ENCODE measurements at regions not wholly inside any gene's neighbourhood (a gene's known extent, or its start where the extent isn't known, plus 50 kb on each side); places are given as distances from the start of the nearest gene placed in this dataset.

DNA sequence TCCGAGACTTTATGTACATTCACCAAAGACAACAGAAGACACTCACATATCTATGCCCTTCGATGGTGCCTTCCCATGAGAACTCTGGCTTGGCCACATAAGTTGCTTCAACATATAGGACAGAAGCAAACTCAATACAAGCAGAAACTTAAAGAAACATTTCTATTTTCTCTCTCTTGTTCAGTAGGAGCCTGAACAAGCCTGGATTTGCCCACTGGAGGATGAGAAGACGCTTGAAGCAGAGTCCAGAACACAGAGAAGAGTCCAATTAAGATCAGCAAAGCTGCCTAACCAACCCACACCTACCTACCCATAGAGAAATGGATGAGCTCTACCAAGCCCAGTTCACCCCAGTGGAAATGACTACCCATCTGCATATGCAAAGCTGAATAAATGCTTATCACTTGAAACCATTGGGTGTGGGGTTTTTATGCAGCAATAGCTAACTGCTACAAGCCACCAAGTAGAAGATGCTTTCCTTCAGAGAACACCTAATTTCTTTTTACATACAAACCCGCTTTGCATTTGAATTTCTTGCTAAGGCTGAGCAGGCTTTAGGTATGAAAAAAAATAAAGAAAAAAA lies 337.9 kb upstream of the DYNLRB2 start:
- Histone ChIP-seq H3K36me3 (ENCODE audit: control insufficient read depth in 2 of 2, insufficient read depth in 2 of 2, low read length in 2 of 2) (no peaks in the 10 kb centered on the region), H3K9ac (ENCODE audit: low read depth in 1 of 2, low read length in 2 of 2) (no peak overlapping the region), H3K27me3 (ENCODE audit: control insufficient read depth in 2 of 2, insufficient read depth in 2 of 2, low read length in 2 of 2) (no peaks in the 10 kb centered on the region), H3K4me3 (ENCODE audit: low read length in 2 of 2) (no peak overlapping the region), H3K27ac (ENCODE audit: low read depth in 2 of 2, low read length in 2 of 2) (no peak overlapping the region), H3K9me3 (ENCODE audit: control insufficient read depth in 2 of 2, low read length in 2 of 2) (no peaks in the 10 kb centered on the region), H3K4me1 (ENCODE audit: control insufficient read depth in 2 of 2, insufficient read depth in 2 of 2, low read length in 2 of 2) (no peaks in the 10 kb centered on the region)

DNA sequence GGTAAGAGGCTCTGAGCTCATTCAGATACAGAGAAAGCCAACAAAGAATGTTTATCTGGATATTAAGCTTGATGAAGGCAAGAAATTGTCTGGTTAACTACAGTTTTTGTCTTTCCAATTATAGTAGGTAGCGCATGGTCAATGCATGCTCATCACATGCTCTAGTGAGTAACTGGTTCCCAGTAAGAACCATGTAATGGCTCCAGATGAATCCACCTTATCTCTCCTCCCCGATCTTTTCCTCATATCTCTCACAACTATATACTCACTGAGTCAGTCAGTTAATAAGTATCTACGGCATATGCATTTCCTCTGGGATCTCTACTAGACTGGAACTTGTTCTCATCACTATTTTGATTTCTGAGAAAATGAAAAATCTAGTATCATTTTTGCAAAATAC lies 340.7 kb upstream of the DYNLRB2 start:
- Histone ChIP-seq H3K9me3 (ENCODE audit: control insufficient read depth in 2 of 2, low read length in 2 of 2) (no peaks in the 10 kb centered on the region), H3K9ac (ENCODE audit: low read depth in 1 of 2, low read length in 2 of 2) (no peak overlapping the region), H3K4me3 (ENCODE audit: low read length in 2 of 2) (no peak overlapping the region), H3K36me3 (ENCODE audit: control insufficient read depth in 2 of 2, insufficient read depth in 2 of 2, low read length in 2 of 2) (no peaks in the 10 kb centered on the region), H3K27ac (ENCODE audit: low read depth in 2 of 2, low read length in 2 of 2) (no peak overlapping the region), H3K27me3 (ENCODE audit: control insufficient read depth in 2 of 2, insufficient read depth in 2 of 2, low read length in 2 of 2) (no peaks in the 10 kb centered on the region), H3K4me1 (ENCODE audit: control insufficient read depth in 2 of 2, insufficient read depth in 2 of 2, low read length in 2 of 2) (no peaks in the 10 kb centered on the region)

GRCh38 chr16:80199614-80200013 lies 341.2 kb upstream of the DYNLRB2 start:
- Histone ChIP-seq H3K27ac (ENCODE audit: low read depth in 2 of 2, low read length in 2 of 2) (no peak overlapping the region), H3K27me3 (ENCODE audit: control insufficient read depth in 2 of 2, insufficient read depth in 2 of 2, low read length in 2 of 2) (no peaks in the 10 kb centered on the region), H3K4me3 (ENCODE audit: low read length in 2 of 2) (no peak overlapping the region), H3K4me1 (ENCODE audit: control insufficient read depth in 2 of 2, insufficient read depth in 2 of 2, low read length in 2 of 2) (no peaks in the 10 kb centered on the region), H3K9me3 (ENCODE audit: control insufficient read depth in 2 of 2, low read length in 2 of 2) (no peaks in the 10 kb centered on the region), H3K9ac (ENCODE audit: low read depth in 1 of 2, low read length in 2 of 2) (no peak overlapping the region), H3K36me3 (ENCODE audit: control insufficient read depth in 2 of 2, insufficient read depth in 2 of 2, low read length in 2 of 2) (no peaks in the 10 kb centered on the region)

- Histone ChIP-seq H3K9me3 (ENCODE audit: control insufficient read depth in 2 of 2, low read length in 2 of 2) (no peaks in the 10 kb centered on the region), H3K9ac (ENCODE audit: low read depth in 1 of 2, low read length in 2 of 2) (no peak overlapping the region), H3K4me1 (ENCODE audit: control insufficient read depth in 2 of 2, insufficient read depth in 2 of 2, low read length in 2 of 2) (no peaks in the 10 kb centered on the region), H3K27ac (ENCODE audit: low read depth in 2 of 2, low read length in 2 of 2) (no peak overlapping the region), H3K36me3 (ENCODE audit: control insufficient read depth in 2 of 2, insufficient read depth in 2 of 2, low read length in 2 of 2) (no peaks in the 10 kb centered on the region), H3K4me3 (ENCODE audit: low read length in 2 of 2) (no peak overlapping the region), H3K27me3 (ENCODE audit: control insufficient read depth in 2 of 2, insufficient read depth in 2 of 2, low read length in 2 of 2) (no peaks in the 10 kb centered on the region)
Observed at GRCh38 chr16:80198311-80199299, 342.2 kb upstream of the DYNLRB2 start.

- Histone ChIP-seq H3K27ac (ENCODE audit: low read depth in 2 of 2, low read length in 2 of 2) (no peak overlapping the region), H3K4me3 (ENCODE audit: low read length in 2 of 2) (no peak overlapping the region), H3K27me3 (ENCODE audit: control insufficient read depth in 2 of 2, insufficient read depth in 2 of 2, low read length in 2 of 2) (no peaks in the 10 kb centered on the region), H3K9ac (ENCODE audit: low read depth in 1 of 2, low read length in 2 of 2) (no peak overlapping the region), H3K9me3 (ENCODE audit: control insufficient read depth in 2 of 2, low read length in 2 of 2) (no peaks in the 10 kb centered on the region), H3K36me3 (ENCODE audit: control insufficient read depth in 2 of 2, insufficient read depth in 2 of 2, low read length in 2 of 2) (no peaks in the 10 kb centered on the region), H3K4me1 (ENCODE audit: control insufficient read depth in 2 of 2, insufficient read depth in 2 of 2, low read length in 2 of 2) (no peaks in the 10 kb centered on the region)
Observed at GRCh38 chr16:80197741-80198201, 343.0 kb upstream of the DYNLRB2 start.

GRCh38 chr16:80191928-80192327 lies 348.9 kb upstream of the DYNLRB2 start:
- H3K4me3 ChIP-seq (ENCODE audit: low read length in 2 of 2): no peak overlapping the region
- H3K4me1 ChIP-seq (ENCODE audit: control insufficient read depth in 2 of 2, insufficient read depth in 2 of 2, low read length in 2 of 2): peaks cover 0 to 3% of the 10 kb centered on the region in 2 donors
- H3K27ac ChIP-seq (ENCODE audit: low read depth in 2 of 2, low read length in 2 of 2): no peak overlapping the region
- H3K36me3 ChIP-seq (ENCODE audit: control insufficient read depth in 2 of 2, insufficient read depth in 2 of 2, low read length in 2 of 2): no peaks in the 10 kb centered on the region
- H3K9me3 ChIP-seq (ENCODE audit: control insufficient read depth in 2 of 2, low read length in 2 of 2): no peaks in the 10 kb centered on the region
- H3K27me3 ChIP-seq (ENCODE audit: control insufficient read depth in 2 of 2, insufficient read depth in 2 of 2, low read length in 2 of 2): no peaks in the 10 kb centered on the region
- no peak overlapping the region for H3K9ac ChIP-seq (ENCODE audit: low read depth in 1 of 2, low read length in 2 of 2)

- Histone ChIP-seq H3K4me1 (ENCODE audit: control insufficient read depth in 2 of 2, insufficient read depth in 2 of 2, low read length in 2 of 2) (peaks cover 0 to 3% of the 10 kb centered on the region in 2 donors), H3K4me3 (ENCODE audit: low read length in 2 of 2) (no peak overlapping the region), H3K9ac (ENCODE audit: low read depth in 1 of 2, low read length in 2 of 2) (no peak overlapping the region), H3K27ac (ENCODE audit: low read depth in 2 of 2, low read length in 2 of 2) (no peak overlapping the region), H3K27me3 (ENCODE audit: control insufficient read depth in 2 of 2, insufficient read depth in 2 of 2, low read length in 2 of 2) (no peaks in the 10 kb centered on the region), H3K36me3 (ENCODE audit: control insufficient read depth in 2 of 2, insufficient read depth in 2 of 2, low read length in 2 of 2) (no peaks in the 10 kb centered on the region), H3K9me3 (ENCODE audit: control insufficient read depth in 2 of 2, low read length in 2 of 2) (no peaks in the 10 kb centered on the region)
Observed at GRCh38 chr16:80189476-80190175, 351.2 kb upstream of the DYNLRB2 start.

- Histone ChIP-seq H3K4me1 (ENCODE audit: control insufficient read depth in 2 of 2, insufficient read depth in 2 of 2, low read length in 2 of 2) (no peaks in the 10 kb centered on the region), H3K27me3 (ENCODE audit: control insufficient read depth in 2 of 2, insufficient read depth in 2 of 2, low read length in 2 of 2) (peaks cover 0 to 5% of the 10 kb centered on the region in 2 donors), H3K4me3 (ENCODE audit: low read length in 2 of 2) (no peak overlapping the region), H3K9me3 (ENCODE audit: control insufficient read depth in 2 of 2, low read length in 2 of 2) (no peaks in the 10 kb centered on the region), H3K27ac (ENCODE audit: low read depth in 2 of 2, low read length in 2 of 2) (no peak overlapping the region), H3K36me3 (ENCODE audit: control insufficient read depth in 2 of 2, insufficient read depth in 2 of 2, low read length in 2 of 2) (no peaks in the 10 kb centered on the region), H3K9ac (ENCODE audit: low read depth in 1 of 2, low read length in 2 of 2) (no peak overlapping the region)
Observed at GRCh38 chr16:80176114-80176513, 364.7 kb upstream of the DYNLRB2 start.

DNA sequence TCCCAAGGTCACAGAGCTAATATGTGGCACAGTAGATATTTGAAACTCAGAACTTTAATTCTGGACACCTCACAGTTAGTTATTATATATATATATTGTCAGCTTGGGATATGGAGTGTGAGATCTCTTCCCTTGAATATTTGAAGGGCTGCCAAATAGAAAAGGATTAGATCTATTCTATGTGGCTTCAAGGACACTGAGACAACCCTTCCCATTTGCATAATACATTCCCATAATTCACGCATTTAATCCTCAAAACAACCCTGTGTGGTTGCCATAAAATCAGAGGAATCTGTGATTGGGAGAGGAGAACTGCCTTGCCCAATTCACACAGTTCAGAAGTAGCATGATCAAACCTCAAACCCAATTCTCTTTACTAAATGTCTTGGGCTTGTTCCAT lies 365.8 kb upstream of the DYNLRB2 start:
- Histone ChIP-seq H3K36me3 (ENCODE audit: control insufficient read depth in 2 of 2, insufficient read depth in 2 of 2, low read length in 2 of 2) (no peaks in the 10 kb centered on the region), H3K9ac (ENCODE audit: low read depth in 1 of 2, low read length in 2 of 2) (no peak overlapping the region), H3K4me3 (ENCODE audit: low read length in 2 of 2) (no peak overlapping the region), H3K27me3 (ENCODE audit: control insufficient read depth in 2 of 2, insufficient read depth in 2 of 2, low read length in 2 of 2) (peaks cover 0 to 7% of the 10 kb centered on the region in 2 donors), H3K4me1 (ENCODE audit: control insufficient read depth in 2 of 2, insufficient read depth in 2 of 2, low read length in 2 of 2) (no peaks in the 10 kb centered on the region), H3K27ac (ENCODE audit: low read depth in 2 of 2, low read length in 2 of 2) (no peak overlapping the region), H3K9me3 (ENCODE audit: control insufficient read depth in 2 of 2, low read length in 2 of 2) (no peaks in the 10 kb centered on the region)

- no peak overlapping the region for H3K4me3 ChIP-seq (ENCODE audit: low read length in 2 of 2)
- H3K4me1 ChIP-seq (ENCODE audit: control insufficient read depth in 2 of 2, insufficient read depth in 2 of 2, low read length in 2 of 2): no peaks in the 10 kb centered on the region
- no peak overlapping the region for H3K9ac ChIP-seq (ENCODE audit: low read depth in 1 of 2, low read length in 2 of 2)
- no peak overlapping the region for H3K27ac ChIP-seq (ENCODE audit: low read depth in 2 of 2, low read length in 2 of 2)
- H3K36me3 ChIP-seq (ENCODE audit: control insufficient read depth in 2 of 2, insufficient read depth in 2 of 2, low read length in 2 of 2): no peaks in the 10 kb centered on the region
- no peaks in the 10 kb centered on the region for H3K9me3 ChIP-seq (ENCODE audit: control insufficient read depth in 2 of 2, low read length in 2 of 2)
- peaks cover 0 to 7% of the 10 kb centered on the region in 2 donors for H3K27me3 ChIP-seq (ENCODE audit: control insufficient read depth in 2 of 2, insufficient read depth in 2 of 2, low read length in 2 of 2)
Observed at GRCh38 chr16:80174416-80174815, 366.4 kb upstream of the DYNLRB2 start.

Data from mucosa of rectum (tissue), 2 donors.